ENCODE measurements at regions not wholly inside any gene's neighbourhood (a gene's known extent, or its start where the extent isn't known, plus 50 kb on each side); places are given as distances from the start of the nearest gene placed in this dataset.
"Not testable (repeated sequence)": the region's sequence is repeated elsewhere in the genome, so short reads cannot be mapped to it uniquely, and the experiment has no call there.

- DNase-seq, result no peak
These were observed 439.4 kb downstream of the TRIML1 start for GRCh38 chr4:188578657-188579056.

- no peak for DNase-seq
These were observed 456.8 kb downstream of the TRIML1 start for GRCh38 chr4:188596021-188596420.

GRCh38 chr4:188603646-188604045 lies 464.4 kb downstream of the TRIML1 start:
- DNase-seq, result no peak

GRCh38 chr4:188606635-188607034 lies 467.4 kb downstream of the TRIML1 start:
- DNase-seq, result no peak

GRCh38 chr4:188611143-188611542 lies 471.9 kb downstream of the TRIML1 start:
- DNase-seq, result no peak

DNA sequence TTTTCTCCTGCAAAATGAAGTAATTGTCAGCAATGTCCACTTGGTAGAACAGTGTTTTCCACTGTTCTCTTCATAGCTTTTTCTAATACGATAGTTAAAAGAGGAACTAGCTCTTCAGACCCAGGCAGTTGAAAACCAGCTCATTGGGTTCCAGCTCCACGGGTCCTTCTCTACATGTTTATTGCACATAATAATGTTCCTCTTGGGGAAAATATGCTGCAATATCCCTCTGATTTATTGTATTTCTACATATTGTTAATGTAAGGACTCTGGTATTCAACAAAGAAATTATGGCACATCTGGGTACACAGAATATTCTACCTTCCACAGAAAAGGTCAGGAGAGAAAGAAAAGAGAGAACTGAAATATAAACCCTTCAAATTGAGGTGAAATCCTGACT lies 473.4 kb downstream of the TRIML1 start:
- no peak for DNase-seq

GRCh38 chr4:188613976-188614375 lies 474.7 kb downstream of the TRIML1 start:
- no peak for DNase-seq

GRCh38 chr4:188619456-188620149 lies 480.4 kb downstream of the TRIML1 start:
- no peak for DNase-seq

GRCh38 chr4:188620608-188621007 lies 481.4 kb downstream of the TRIML1 start:
- DNase-seq, result no peak

- no peak for DNase-seq
These were observed 484.1 kb downstream of the TRIML1 start for GRCh38 chr4:188623314-188623854.

DNA sequence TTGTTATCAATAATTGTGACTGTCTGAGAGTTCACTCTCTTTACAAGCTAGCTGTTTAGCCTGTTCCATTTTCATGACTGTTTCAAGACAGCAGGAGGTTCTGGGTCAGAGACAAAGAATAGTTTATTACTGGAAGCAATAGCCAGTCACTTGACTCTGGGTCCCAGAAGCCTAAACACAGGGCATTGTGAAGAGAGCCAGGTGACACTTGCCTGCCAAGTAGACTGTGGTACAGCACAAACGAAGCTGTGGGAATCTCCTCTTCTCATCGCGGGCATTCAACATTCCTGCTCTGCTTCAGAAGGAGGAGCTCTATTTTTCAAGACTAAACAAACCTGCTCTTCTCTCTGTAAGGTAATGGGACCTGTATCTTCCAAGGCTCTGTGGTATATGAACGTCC lies 485.1 kb downstream of the TRIML1 start:
- no peak for DNase-seq

- DNase-seq, result no peak
These were observed 488.7 kb downstream of the TRIML1 start for GRCh38 chr4:188627892-188628291.

GRCh38 chr4:188639479-188640100 lies 500.3 kb downstream of the TRIML1 start:
- DNase-seq, result no peak

GRCh38 chr4:188647820-188648370 lies 508.7 kb downstream of the TRIML1 start:
- DNase-seq, result no peak

- no peak for DNase-seq
These were observed 510.4 kb downstream of the TRIML1 start for GRCh38 chr4:188649635-188650034.

- DNase-seq, result no peak
These were observed 511.3 kb downstream of the TRIML1 start for GRCh38 chr4:188650516-188650915.

GRCh38 chr4:188657365-188657764 lies 518.1 kb downstream of the TRIML1 start:
- no peak for DNase-seq

DNA sequence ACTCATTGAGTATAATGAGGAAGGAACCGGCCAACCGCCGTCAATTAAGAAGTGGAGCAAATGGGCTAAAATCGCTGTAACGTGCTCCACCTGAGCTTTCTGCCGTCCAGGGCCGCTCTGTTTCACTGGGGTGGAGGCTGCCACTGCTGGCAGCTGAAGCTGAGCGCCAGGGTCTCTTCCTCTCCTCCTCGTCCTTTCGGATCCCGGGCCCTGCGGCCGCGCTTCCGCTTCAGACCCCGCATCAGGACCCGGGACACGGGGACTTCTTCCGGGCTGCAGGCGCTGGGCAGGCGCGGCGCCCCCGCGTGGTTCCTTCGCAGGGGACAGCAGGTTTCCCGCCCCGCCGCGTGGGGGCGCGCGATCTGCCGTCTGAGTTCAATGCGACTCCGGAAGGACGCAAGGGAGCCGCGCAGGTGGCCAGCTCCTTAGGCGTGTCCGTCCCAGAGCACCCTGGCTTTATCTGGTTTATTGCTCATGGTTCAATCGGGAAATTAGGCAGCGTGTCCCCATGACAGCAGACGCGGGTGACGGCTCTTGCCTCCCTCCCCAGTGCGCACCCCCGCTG lies 519.8 kb downstream of the TRIML1 start:
- no peak for DNase-seq

- no peak for DNase-seq
These were observed 521.6 kb downstream of the TRIML1 start for GRCh38 chr4:188660796-188661195.

- DNase-seq, result no peak
These were observed 522.3 kb downstream of the TRIML1 start for GRCh38 chr4:188661502-188661901.

- DNase-seq, result no peak
These were observed 524.1 kb downstream of the TRIML1 start for GRCh38 chr4:188663369-188663768.

GRCh38 chr4:188665491-188666457 lies 526.5 kb downstream of the TRIML1 start:
- DNase-seq, result no peak

- not testable (repeated sequence) for DNase-seq
These were observed 539.5 kb downstream of the TRIML1 start for GRCh38 chr4:188678691-188679090.
